Naive thymus-derived CD4-positive, alpha-beta T cell (primary cell): ENCODE measurements at regions not wholly inside any gene's neighbourhood (a gene's known extent, or its start where the extent isn't known, plus 50 kb on each side); places are given as distances from the start of the nearest gene placed in this dataset.

Experiments
- ATAC-seq: fragments of 150-1000 bp; cut with Tn5 transposase; 2 replicates; pipeline ENCODE4 v1.10.0; 2021; ENCODE audit warnings: mild to moderate bottlenecking, moderate library complexity
- CTCF ChIA-PET: fragments of 350-600 bp; sonication (Branson Sonifier 250); formaldehyde crosslinking; loops from one replicate; lab custom pipeline; 2021; ENCODE audit warnings: antibody characterized with exemption; lab: Charles Lee
- POLR2A ChIA-PET: fragments of 350-600 bp; sonication (Branson Sonifier 250); formaldehyde crosslinking; loops from one replicate; lab custom pipeline; 2021; ENCODE audit warnings: antibody characterized with exemption, inconsistent platforms; lab: Charles Lee
- DNase-seq, 9 donors: peaks; one replicate each; pipeline versions ENCODE4 v3.0.0 to v3.0.0-alpha.2; 2020 to 2022; ENCODE audit warnings: mixed read lengths in 1 of 9
- H3K27ac ChIP-seq: one replicate; pipeline ENCODE4 v1.7.0; 2013; ENCODE audit warnings: mild to moderate bottlenecking, low read depth, low read length, moderate library complexity
- H3K27me3 ChIP-seq, 2 donors: one replicate each; pipeline ENCODE4 v1.7.0; 2013; ENCODE audit warnings: low read length in 2 of 2, mild to moderate bottlenecking in 2 of 2, moderate library complexity in 2 of 2; ENCODE audit not compliant: control insufficient read depth in 2 of 2, insufficient read depth in 2 of 2
- H3K36me3 ChIP-seq, 3 experiments: 1 replicate in 2 of 3; 2 replicates in 1 of 3; pipeline ENCODE4 v1.7.0; 2013; ENCODE audit warnings: low read length in 3 of 3, mild to moderate bottlenecking in 3 of 3, moderate library complexity in 1 of 3; ENCODE audit not compliant: insufficient read depth in 3 of 3, control insufficient read depth in 2 of 3
- H3K4me1 ChIP-seq, 2 donors: one replicate each; pipeline ENCODE4 v1.7.0; 2013; ENCODE audit warnings: low read length in 2 of 2, mild to moderate bottlenecking in 2 of 2, moderate library complexity in 1 of 2; ENCODE audit not compliant: control insufficient read depth in 2 of 2, insufficient read depth in 2 of 2
- H3K4me3 ChIP-seq: 2 replicates; pipeline ENCODE4 v1.7.0; 2013; ENCODE audit warnings: mild to moderate bottlenecking, low read length
- H3K9me3 ChIP-seq, 3 experiments: 1 replicate in 2 of 3; 2 replicates in 1 of 3; pipeline ENCODE4 v1.7.0; 2013; ENCODE audit warnings: low read length in 3 of 3; ENCODE audit not compliant: control insufficient read depth in 2 of 3
- H3K27ac Mint-ChIP-seq, 9 donors: one replicate each; pipeline ENCODE4 v1.8.0; 2020 to 2022; ENCODE audit warnings: mixed read lengths in 9 of 9, mild to moderate bottlenecking in 8 of 9, moderate library complexity in 5 of 9, inconsistent platforms in 2 of 9
- H3K27me3 Mint-ChIP-seq, 5 donors: one replicate each; pipeline ENCODE4 v1.8.0; 2021 to 2022; ENCODE audit warnings: mixed read lengths in 5 of 5, mild to moderate bottlenecking in 1 of 5
- H3K36me3 Mint-ChIP-seq, 5 donors: one replicate each; pipeline ENCODE4 v1.8.0; 2020 to 2022; ENCODE audit warnings: mixed read lengths in 5 of 5, mild to moderate bottlenecking in 3 of 5, inconsistent platforms in 1 of 5
- H3K4me1 Mint-ChIP-seq, 7 donors: one replicate each; pipeline ENCODE4 v1.8.0; 2020 to 2022; ENCODE audit warnings: mixed read lengths in 7 of 7, mild to moderate bottlenecking in 3 of 7, inconsistent platforms in 1 of 7
- H3K4me3 Mint-ChIP-seq, 10 donors: one replicate each; pipeline ENCODE4 v1.8.0; 2020 to 2022; ENCODE audit warnings: mild to moderate bottlenecking in 10 of 10, mixed read lengths in 10 of 10, moderate library complexity in 6 of 10, inconsistent platforms in 2 of 10
- H3K9me3 Mint-ChIP-seq, 11 donors: one replicate each; pipeline ENCODE4 v1.8.0; 2020 to 2022; ENCODE audit warnings: mixed read lengths in 11 of 11, mild to moderate bottlenecking in 4 of 11, inconsistent platforms in 1 of 11, moderate library complexity in 1 of 11
- intact Hi-C, 2 donors: fragments of 100-400 bp; cut with micrococcal nuclease; formaldehyde crosslinking; loops; one replicate each; pipeline ENCODE4 v1.15.1; 2023

GRCh38 chr2:7430869-7431641, 513.8 kb downstream of the RNF144A start:
- DNase-seq (peak in 6 of 9 donors; percentile 31 to 69 (median 38)), ATAC-seq (peak; percentile 64)
- H3K4me3 ChIP-seq, result peak overlapping the region; percentile 36
- intact Hi-C loops, result loop anchor here (1.0 to 10.0 kb wide), 7 partner anchors 19 to 872 kb away; partner anchors contain the start of gene RNF144A (in 1 of the 2)
- POLR2A ChIA-PET, result interaction anchor here (0.6 to 1.4 kb wide), 6 partner anchors 12 to 1251 kb away, joined by 3 to 9 read pairs (median 6); partner anchors contain the start of gene ID2
- H3K27me3 ChIP-seq, result no peaks in the 10 kb centered on the region
- Mint-ChIP-seq H3K27me3 (no peaks in the 10 kb centered on the region), H3K27ac (peak overlapping the region; percentile 71 to 99 (median 91)), H3K4me3 (peak overlapping the region; percentile 77 to 91 (median 86)), H3K4me1 (peaks cover 24 to 64% (median 54%) of the 10 kb centered on the region in 7 donors), H3K36me3 (peaks cover 0 to 40% (median 3%) of the 10 kb centered on the region in 5 donors), H3K9me3 (peaks cover 3 to 25% (median 11%) of the 10 kb centered on the region in 11 donors)
- H3K36me3 ChIP-seq, result no peaks in the 10 kb centered on the region
- peaks cover 0 to 12% (median 0%) of the 10 kb centered on the region in 3 experiments for H3K9me3 ChIP-seq
- peaks cover 4 to 29% of the 10 kb centered on the region in 2 donors for H3K4me1 ChIP-seq
- CTCF ChIA-PET, result interaction anchor here (0.5 to 1.4 kb wide), 5 partner anchors 21 to 1251 kb away, joined by 3 to 11 read pairs (median 5); partner anchors contain the start of gene ID2
- peak overlapping the region; percentile 47 for H3K27ac ChIP-seq

DNA sequence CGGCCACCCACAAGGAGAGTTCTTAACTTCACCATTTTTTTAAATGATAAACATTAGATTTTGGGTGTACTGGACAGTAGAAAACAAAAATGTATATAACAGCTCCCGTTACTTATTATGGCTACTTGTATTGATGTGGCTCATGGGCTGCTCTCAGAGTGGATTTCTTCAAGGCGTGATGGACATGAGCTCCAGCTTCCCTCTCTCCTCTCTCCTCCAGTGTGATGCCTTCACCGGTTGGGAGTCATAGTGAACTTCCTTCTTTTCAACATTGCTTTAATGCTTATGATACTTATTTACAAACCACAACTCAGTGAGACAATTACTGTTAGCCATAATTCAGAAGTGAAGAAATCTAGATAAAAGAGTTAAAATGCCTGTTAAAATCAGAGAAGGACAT, 515.2 kb downstream of the RNF144A start:
- POLR2A ChIA-PET, result interaction anchor here (0.9 kb wide), 1 partner anchor 17 kb away, joined by 3 read pairs; no protein-coding TSS in a partner anchor
- Histone ChIP-seq H3K27me3 (no peaks in the 10 kb centered on the region), H3K27ac (no peak overlapping the region), H3K4me1 (peaks cover 17 to 26% of the 10 kb centered on the region in 2 donors), H3K36me3 (no peaks in the 10 kb centered on the region), H3K4me3 (no peak overlapping the region), H3K9me3 (peaks cover 0 to 12% (median 0%) of the 10 kb centered on the region in 3 experiments)
- peak overlapping the region; percentile 11 to 98 (median 53) for H3K27ac Mint-ChIP-seq
- CTCF ChIA-PET, result interaction anchor here (1.1 kb wide), 1 partner anchor 9 kb away, joined by 3 read pairs; no protein-coding TSS in a partner anchor
- intact Hi-C loops, result loop anchor here (5.0 to 10.0 kb wide), 3 partner anchors 85 to 518 kb away; partner anchors contain the start of gene RNF144A (in 1 of the 2)
- H3K4me1 Mint-ChIP-seq, result peaks cover 21 to 71% (median 62%) of the 10 kb centered on the region in 7 donors
- H3K36me3 Mint-ChIP-seq, result peaks cover 0 to 45% (median 3%) of the 10 kb centered on the region in 5 donors
- H3K27me3 Mint-ChIP-seq, result no peaks in the 10 kb centered on the region
- no peak for DNase-seq
- peaks cover 3 to 25% (median 11%) of the 10 kb centered on the region in 11 donors for H3K9me3 Mint-ChIP-seq
- no peak for ATAC-seq
- H3K4me3 Mint-ChIP-seq, result peak overlapping the region; percentile 27 to 87 (median 64)

- Histone ChIP-seq H3K4me3 (no peak overlapping the region), H3K9me3 (peaks cover 0 to 12% (median 0%) of the 10 kb centered on the region in 3 experiments), H3K36me3 (no peaks in the 10 kb centered on the region), H3K27me3 (no peaks in the 10 kb centered on the region), H3K4me1 (peaks cover 7 to 46% of the 10 kb centered on the region in 2 donors), H3K27ac (no peak overlapping the region)
- DNase-seq, result no peak
- intact Hi-C loops, result loop anchor here in 1 of 2 donors (2.0 to 10.0 kb wide), 2 partner anchors 32 to 522 kb away; partner anchors contain the start of gene RNF144A
- Mint-ChIP-seq H3K27ac (peak overlapping the region in 6 of 9 donors; percentile 3 to 89 (median 54)), H3K27me3 (no peaks in the 10 kb centered on the region), H3K9me3 (peaks cover 5 to 34% (median 13%) of the 10 kb centered on the region in 11 donors), H3K36me3 (peaks cover 0 to 54% (median 4%) of the 10 kb centered on the region in 5 donors), H3K4me3 (peak overlapping the region in 1 of 10 donors; percentile 15), H3K4me1 (peaks cover 0 to 66% (median 49%) of the 10 kb centered on the region in 7 donors)
- ATAC-seq, result no peak
- CTCF ChIA-PET, result interaction anchor here (0.6 to 0.7 kb wide), 2 partner anchors 141 to 339 kb away, joined by 3 read pairs; no protein-coding TSS in a partner anchor
- POLR2A ChIA-PET, result interaction anchor here (0.9 to 1.5 kb wide), 2 partner anchors 8 to 16 kb away, joined by 3 to 4 read pairs; no protein-coding TSS in a partner anchor
Observed at GRCh38 chr2:7436096-7436906, 519.1 kb downstream of the RNF144A start.

DNA sequence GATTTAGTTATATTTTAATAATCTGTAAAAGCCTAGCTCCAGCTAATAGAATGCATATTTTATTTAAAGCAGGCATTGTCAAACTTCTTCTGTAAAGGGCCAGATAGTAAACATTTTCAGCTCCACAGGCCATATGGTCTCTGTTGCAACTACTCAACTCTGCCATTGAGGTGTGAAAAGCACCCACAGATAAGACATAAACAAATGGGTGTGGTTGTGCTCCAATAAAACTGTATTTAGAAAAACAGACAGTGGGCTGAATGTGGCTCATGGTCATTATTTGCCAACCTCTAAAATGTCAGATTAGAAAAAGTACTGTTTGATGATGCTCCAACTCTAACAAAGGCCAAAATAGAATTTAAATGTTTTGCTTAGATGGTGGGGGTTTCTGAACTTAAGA, 519.9 kb downstream of the RNF144A start:
- ChIA-PET CTCF (interaction anchor here (0.6 kb wide), 1 partner anchor 141 kb away, joined by 3 read pairs; no protein-coding TSS in a partner anchor), POLR2A (interaction anchor here (0.9 to 1.5 kb wide), 3 partner anchors 9 to 1245 kb away, joined by 3 to 4 read pairs (median 4); partner anchors contain the start of gene ID2)
- Histone ChIP-seq H3K27me3 (no peaks in the 10 kb centered on the region), H3K4me3 (no peak overlapping the region), H3K4me1 (peaks cover 7 to 46% of the 10 kb centered on the region in 2 donors), H3K36me3 (no peaks in the 10 kb centered on the region), H3K9me3 (peaks cover 0 to 12% (median 0%) of the 10 kb centered on the region in 3 experiments), H3K27ac (no peak overlapping the region)
- H3K36me3 Mint-ChIP-seq, result peaks cover 0 to 62% (median 6%) of the 10 kb centered on the region in 5 donors
- ATAC-seq, result no peak
- peaks cover 5 to 38% (median 15%) of the 10 kb centered on the region in 11 donors for H3K9me3 Mint-ChIP-seq
- H3K27ac Mint-ChIP-seq, result peak overlapping the region in 4 of 9 donors; percentile 8 to 89 (median 68)
- H3K4me1 Mint-ChIP-seq, result peaks cover 0 to 71% (median 51%) of the 10 kb centered on the region in 7 donors
- peak overlapping the region in 3 of 10 donors; percentile 33 to 60 (median 39) for H3K4me3 Mint-ChIP-seq
- intact Hi-C loops, result loop anchor here in 1 of 2 donors (2.0 to 10.0 kb wide), 2 partner anchors 32 to 522 kb away; partner anchors contain the start of gene RNF144A
- no peak for DNase-seq
- no peaks in the 10 kb centered on the region for H3K27me3 Mint-ChIP-seq

GRCh38 chr2:7437716-7438632, 520.8 kb downstream of the RNF144A start:
- Histone ChIP-seq H3K4me3 (peak overlapping the region; percentile 4), H3K27ac (no peak overlapping the region), H3K36me3 (no peaks in the 10 kb centered on the region), H3K27me3 (no peaks in the 10 kb centered on the region), H3K9me3 (peaks cover 0 to 10% (median 0%) of the 10 kb centered on the region in 3 experiments), H3K4me1 (peaks cover 7 to 46% of the 10 kb centered on the region in 2 donors)
- Mint-ChIP-seq H3K27ac (peak overlapping the region in 7 of 9 donors; percentile 4 to 89 (median 60)), H3K9me3 (peaks cover 3 to 32% (median 11%) of the 10 kb centered on the region in 11 donors), H3K4me3 (peak overlapping the region in 6 of 10 donors; percentile 19 to 65 (median 37)), H3K27me3 (no peaks in the 10 kb centered on the region), H3K4me1 (peaks cover 4 to 72% (median 54%) of the 10 kb centered on the region in 7 donors), H3K36me3 (peaks cover 0 to 60% (median 3%) of the 10 kb centered on the region in 5 donors)
- CTCF ChIA-PET, result no interaction called here
- intact Hi-C loops, result loop anchor here in 1 of 2 donors (2.0 to 10.0 kb wide), 2 partner anchors 31 to 523 kb away; partner anchors contain the start of gene RNF144A
- POLR2A ChIA-PET, result interaction anchor here (1.3 to 2.2 kb wide), 3 partner anchors 13 to 1244 kb away, joined by 3 to 13 read pairs (median 4); partner anchors contain the start of gene ID2
- ATAC-seq (peak; percentile 27), DNase-seq (no peak)
